T-cell (primary cell): ENCODE measurements at regions not wholly inside any gene's neighbourhood (a gene's known extent, or its start where the extent isn't known, plus 50 kb on each side); places are given as distances from the start of the nearest gene placed in this dataset.

Experiments used
- ATAC-seq, 4 experiments: fragments of 200-7000 bp in 3 of 4; fragments of 150-1000 bp in 1 of 4; cut with Tn5 transposase; replicated peaks in 1 of 4; 1 replicate in 3 of 4; 2 replicates in 1 of 4; pipeline ENCODE4 v1.10.0; 2021; ENCODE audit warnings: moderate library complexity in 3 of 4, mild to moderate bottlenecking in 2 of 4, moderate number of reproducible peaks in 1 of 4
- CTCF ChIA-PET, 2 donors: fragments of 300-600 bp; sonication (Branson Sonifier 250); formaldehyde crosslinking; loops; one replicate each; lab custom pipeline; 2022; ENCODE audit warnings: antibody characterized with exemption in 2 of 2; lab: Charles Lee
- POLR2A ChIA-PET, 2 donors: fragments of 300-600 bp; sonication (Branson Sonifier 250); formaldehyde crosslinking; loops; one replicate each; lab custom pipeline; 2022; ENCODE audit warnings: antibody characterized with exemption in 2 of 2; lab: Charles Lee
- DNase-seq, 35 experiments: peaks; one replicate each; pipeline versions ENCODE4 v3.0.0 to v3.0.0-alpha.2; 2013 to 2023
- H3K27ac ChIP-seq: one replicate; pipeline ENCODE4 v1.5.1; 2013; ENCODE audit warnings: low read length
- H3K27me3 ChIP-seq, 2 experiments: replicated peaks in 1 of 2; 1 replicate in 1 of 2; 2 replicates in 1 of 2; pipeline versions ENCODE4 v1.6.1 to v1.7.0; 2013; ENCODE audit warnings: low read length in 1 of 2, mixed read lengths in 1 of 2; ENCODE audit not compliant: control insufficient read depth in 2 of 2, insufficient read depth in 2 of 2; ENCODE audit errors: extremely low read depth in 1 of 2
- H3K36me3 ChIP-seq, 2 donors: 1 replicate in 1 of 2; 2 replicates in 1 of 2; pipeline versions ENCODE4 v1.6.1 to v1.7.0; 2013; ENCODE audit warnings: low read length in 1 of 2; ENCODE audit not compliant: control insufficient read depth in 2 of 2, insufficient read depth in 1 of 2; ENCODE audit errors: extremely low read depth in 1 of 2
- H3K4me1 ChIP-seq, 2 experiments: 1 replicate in 1 of 2; 2 replicates in 1 of 2; pipeline versions ENCODE4 v1.6.1 to v1.7.0; 2013; ENCODE audit warnings: low read length in 2 of 2, mixed read lengths in 1 of 2; ENCODE audit not compliant: insufficient read depth in 2 of 2, control insufficient read depth in 1 of 2; ENCODE audit errors: extremely low read depth in 1 of 2
- H3K4me3 ChIP-seq, 2 donors: 1 replicate in 1 of 2; 2 replicates in 1 of 2; pipeline versions ENCODE4 v1.5.1 to v1.7.0; 2013; ENCODE audit warnings: mild to moderate bottlenecking in 2 of 2, low read length in 1 of 2, moderate library complexity in 1 of 2; ENCODE audit not compliant: control insufficient read depth in 1 of 2; ENCODE audit errors: extremely low read depth in 1 of 2
- H3K9me3 ChIP-seq: 2 replicates; pipeline ENCODE4 v1.7.0; 2013
- H3K27ac Mint-ChIP-seq, 2 donors: one replicate each; pipeline ENCODE4 v1.8.0; 2020 to 2021; ENCODE audit warnings: mild to moderate bottlenecking in 2 of 2, mixed read lengths in 2 of 2
- H3K27me3 Mint-ChIP-seq, 2 donors: one replicate each; pipeline ENCODE4 v1.8.0; 2021 to 2022; ENCODE audit warnings: mixed read lengths in 2 of 2
- H3K36me3 Mint-ChIP-seq: one replicate; pipeline ENCODE4 v1.8.0; 2021; ENCODE audit warnings: mixed read lengths
- H3K4me1 Mint-ChIP-seq, 3 donors: one replicate each; pipeline ENCODE4 v1.8.0; 2020 to 2022; ENCODE audit warnings: mixed read lengths in 3 of 3, mild to moderate bottlenecking in 1 of 3
- H3K4me3 Mint-ChIP-seq, 3 donors: one replicate each; pipeline ENCODE4 v1.8.0; 2020 to 2022; ENCODE audit warnings: mild to moderate bottlenecking in 3 of 3, mixed read lengths in 3 of 3, moderate library complexity in 3 of 3
- H3K9me3 Mint-ChIP-seq, 3 donors: one replicate each; pipeline ENCODE4 v1.8.0; 2020 to 2022; ENCODE audit warnings: mixed read lengths in 3 of 3
- WGBS: methylation state at CpG from one replicate; pipeline ENCODE4 v1.1.5; 2013; ENCODE audit warnings: missing lambda C conversion rate; ENCODE audit not compliant: insufficient coverage; 5-methylcytosine and 5-hydroxymethylcytosine counted together

- no peak overlapping the region for H3K4me3 Mint-ChIP-seq
- ATAC-seq, result no peak
- no peaks in the 10 kb centered on the region for H3K4me1 ChIP-seq
- WGBS, result 60% methylated on average over 6 of the region's 14 CpGs
- no peak overlapping the region for H3K27ac Mint-ChIP-seq
- H3K36me3 Mint-ChIP-seq, result no peaks in the 10 kb centered on the region
- no peaks in the 10 kb centered on the region for H3K4me1 Mint-ChIP-seq
- CTCF ChIA-PET, result no interaction called here
- POLR2A ChIA-PET, result no interaction called here
- H3K27ac ChIP-seq, result no peak overlapping the region
- no peaks in the 10 kb centered on the region for H3K27me3 Mint-ChIP-seq
- H3K9me3 ChIP-seq, result no peaks in the 10 kb centered on the region
- DNase-seq, result no peak
- H3K27me3 ChIP-seq, result no peaks in the 10 kb centered on the region
- H3K9me3 Mint-ChIP-seq, result peaks cover 0 to 5% (median 4%) of the 10 kb centered on the region in 3 donors
- no peaks in the 10 kb centered on the region for H3K36me3 ChIP-seq
- H3K4me3 ChIP-seq, result no peak overlapping the region
Observed at GRCh38 chr13:107907065-107907805, 308.1 kb downstream of the LIG4 start.

- no peaks in the 10 kb centered on the region for H3K27me3 ChIP-seq
- POLR2A ChIA-PET, result no interaction called here
- H3K4me1 ChIP-seq, result no peaks in the 10 kb centered on the region
- no peak overlapping the region for H3K27ac ChIP-seq
- H3K36me3 Mint-ChIP-seq, result no peaks in the 10 kb centered on the region
- CTCF ChIA-PET, result no interaction called here
- ATAC-seq (no peak), DNase-seq (no peak)
- H3K9me3 Mint-ChIP-seq, result peaks cover 0 to 4% (median 0%) of the 10 kb centered on the region in 3 donors
- no peaks in the 10 kb centered on the region for H3K36me3 ChIP-seq
- no CpG with 5 or more reads among the region's 5 CpGs for WGBS
- H3K4me3 Mint-ChIP-seq, result no peak overlapping the region
- H3K9me3 ChIP-seq, result no peaks in the 10 kb centered on the region
- H3K4me1 Mint-ChIP-seq, result no peaks in the 10 kb centered on the region
- no peak overlapping the region for H3K4me3 ChIP-seq
- H3K27ac Mint-ChIP-seq, result no peak overlapping the region
- no peaks in the 10 kb centered on the region for H3K27me3 Mint-ChIP-seq
Observed at GRCh38 chr13:107906131-107906530, 309.2 kb downstream of the LIG4 start.

DNA sequence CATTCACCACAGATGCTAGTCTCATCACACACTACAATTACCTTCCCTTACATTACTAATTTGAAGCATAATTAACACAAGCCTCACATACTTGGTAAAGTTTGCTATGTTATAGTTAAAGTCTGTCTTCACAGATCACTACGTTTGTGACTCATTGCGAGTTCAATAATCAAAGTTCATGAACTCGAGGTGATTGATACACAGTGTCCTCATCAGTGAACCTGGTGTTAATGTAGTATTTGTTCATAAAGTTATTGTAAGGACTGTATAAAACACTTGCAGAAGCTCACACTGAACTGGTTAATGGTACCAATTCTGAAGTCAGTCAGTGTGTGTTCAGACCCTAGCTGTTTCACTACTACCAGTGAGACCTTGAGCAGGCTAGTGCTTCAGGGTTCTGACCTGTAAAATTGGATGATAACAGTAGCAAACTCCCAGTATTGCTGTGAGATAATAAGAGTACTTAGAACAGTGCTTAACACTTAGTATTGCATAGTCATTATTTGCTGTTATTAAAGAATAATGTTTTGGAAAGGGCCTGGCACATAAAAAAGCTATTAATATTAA is 313.3 kb downstream of the LIG4 start:
- Histone ChIP-seq H3K4me3 (no peak overlapping the region), H3K27ac (no peak overlapping the region), H3K36me3 (no peaks in the 10 kb centered on the region), H3K4me1 (no peaks in the 10 kb centered on the region), H3K27me3 (no peaks in the 10 kb centered on the region), H3K9me3 (no peaks in the 10 kb centered on the region)
- H3K27me3 Mint-ChIP-seq, result no peaks in the 10 kb centered on the region
- CTCF ChIA-PET, result no interaction called here
- no peaks in the 10 kb centered on the region for H3K4me1 Mint-ChIP-seq
- DNase-seq, result no peak
- no peak for ATAC-seq
- WGBS, result 87% methylated on average over 3 of the region's 3 CpGs
- POLR2A ChIA-PET, result no interaction called here
- no peak overlapping the region for H3K4me3 Mint-ChIP-seq
- H3K27ac Mint-ChIP-seq, result no peak overlapping the region
- peaks cover 0 to 4% (median 0%) of the 10 kb centered on the region in 3 donors for H3K9me3 Mint-ChIP-seq
- no peaks in the 10 kb centered on the region for H3K36me3 Mint-ChIP-seq

DNA sequence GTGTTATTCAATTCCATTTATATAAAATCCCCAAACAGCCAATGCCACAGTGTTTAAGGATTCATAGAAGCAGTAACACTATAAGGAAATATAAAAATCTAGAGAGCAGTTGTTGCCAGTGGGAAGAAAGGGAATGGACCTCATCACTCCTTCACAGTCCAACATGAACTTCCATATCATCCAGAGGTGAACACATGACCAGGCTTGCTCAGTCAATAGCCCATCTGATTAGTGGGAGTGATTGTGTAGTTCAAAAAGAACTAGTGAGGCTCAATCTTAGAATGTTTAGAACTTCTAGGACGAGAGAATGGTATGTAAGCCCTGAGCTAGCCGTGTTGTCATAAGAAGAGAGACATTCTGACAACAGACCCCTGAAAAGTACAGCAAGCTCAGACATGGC is 314.1 kb downstream of the LIG4 start:
- 37% methylated on average over 2 of the region's 2 CpGs for WGBS
- Histone ChIP-seq H3K27ac (no peak overlapping the region), H3K9me3 (no peaks in the 10 kb centered on the region), H3K4me1 (no peaks in the 10 kb centered on the region), H3K36me3 (no peaks in the 10 kb centered on the region), H3K4me3 (no peak overlapping the region), H3K27me3 (no peaks in the 10 kb centered on the region)
- CTCF ChIA-PET, result no interaction called here
- no peaks in the 10 kb centered on the region for H3K27me3 Mint-ChIP-seq
- DNase-seq (no peak), ATAC-seq (no peak)
- H3K4me3 Mint-ChIP-seq, result no peak overlapping the region
- H3K9me3 Mint-ChIP-seq, result peaks cover 0 to 4% (median 2%) of the 10 kb centered on the region in 3 donors
- H3K36me3 Mint-ChIP-seq, result no peaks in the 10 kb centered on the region
- POLR2A ChIA-PET, result no interaction called here
- H3K27ac Mint-ChIP-seq, result no peak overlapping the region
- H3K4me1 Mint-ChIP-seq, result no peaks in the 10 kb centered on the region

- Mint-ChIP-seq H3K9me3 (peaks cover 0 to 4% (median 4%) of the 10 kb centered on the region in 3 donors), H3K27me3 (no peaks in the 10 kb centered on the region), H3K4me3 (no peak overlapping the region), H3K27ac (no peak overlapping the region), H3K36me3 (no peaks in the 10 kb centered on the region), H3K4me1 (no peaks in the 10 kb centered on the region)
- POLR2A ChIA-PET, result no interaction called here
- WGBS, result no CpG with 5 or more reads among the region's 2 CpGs
- ATAC-seq, result no peak
- H3K4me3 ChIP-seq, result no peak overlapping the region
- no peak overlapping the region for H3K27ac ChIP-seq
- H3K9me3 ChIP-seq, result no peaks in the 10 kb centered on the region
- CTCF ChIA-PET, result no interaction called here
- no peaks in the 10 kb centered on the region for H3K27me3 ChIP-seq
- H3K4me1 ChIP-seq, result no peaks in the 10 kb centered on the region
- no peaks in the 10 kb centered on the region for H3K36me3 ChIP-seq
- DNase-seq, result no peak
Observed at GRCh38 chr13:107900775-107901174, 314.6 kb downstream of the LIG4 start.

- H3K27ac ChIP-seq, result no peak overlapping the region
- H3K4me3 ChIP-seq, result no peak overlapping the region
- 80% methylated on average over 1 of the region's 2 CpGs for WGBS
- no peaks in the 10 kb centered on the region for H3K36me3 ChIP-seq
- ATAC-seq (no peak), DNase-seq (no peak)
- ChIA-PET CTCF (no interaction called here), POLR2A (no interaction called here)
- Mint-ChIP-seq H3K9me3 (peaks cover 6 to 16% (median 8%) of the 10 kb centered on the region in 3 donors), H3K27ac (no peak overlapping the region), H3K27me3 (no peaks in the 10 kb centered on the region), H3K36me3 (no peaks in the 10 kb centered on the region), H3K4me3 (no peak overlapping the region), H3K4me1 (no peaks in the 10 kb centered on the region)
- no peaks in the 10 kb centered on the region for H3K4me1 ChIP-seq
- H3K27me3 ChIP-seq, result no peaks in the 10 kb centered on the region
- no peaks in the 10 kb centered on the region for H3K9me3 ChIP-seq
Observed at GRCh38 chr13:107886118-107886517, 329.2 kb downstream of the LIG4 start.
